ENCODE measurements at regions not wholly inside any gene's neighbourhood (a gene's known extent, or its start where the extent isn't known, plus 50 kb on each side); places are given as distances from the start of the nearest gene placed in this dataset.

- no peaks in the 10 kb centered on the region for H3K36me3 ChIP-seq (replicated peaks in 1 of 2; ENCODE audit: control insufficient read depth in 1 of 2, insufficient read depth in 2 of 2, low read length in 2 of 2)
- no peaks in the 10 kb centered on the region for H4K20me1 ChIP-seq (ENCODE audit: insufficient read depth, low read length)
- peaks cover 2% of the 10 kb centered on the region for H3K4me1 Mint-ChIP-seq
- DNase-seq: no peak
- H2AFZ ChIP-seq (ENCODE audit: insufficient read depth, low read depth, low read length, poor library complexity, severe bottlenecking): no peak overlapping the region
- no peaks in the 10 kb centered on the region for H3K4me1 ChIP-seq (ENCODE audit: control insufficient read depth in 1 of 2, insufficient read depth in 2 of 2, low read length in 2 of 2)
- no peaks in the 10 kb centered on the region for H3K27me3 ChIP-seq (ENCODE audit: control insufficient read depth in 2 of 2, insufficient read depth in 2 of 2, low read length in 2 of 2)
- H3K36me3 Mint-ChIP-seq: no peaks in the 10 kb centered on the region
- H3K4me3 Mint-ChIP-seq: no peak overlapping the region
- H3K27ac Mint-ChIP-seq: no peak overlapping the region
- H3K27me3 Mint-ChIP-seq (ENCODE audit: low read depth in 3 of 3): peaks cover 0 to 2% (median 1%) of the 10 kb centered on the region in 3 donors
- no peak overlapping the region for H3K9ac ChIP-seq (ENCODE audit: insufficient read depth, low read length, poor library complexity, severe bottlenecking)
- H3K79me2 ChIP-seq (ENCODE audit: insufficient read depth, low read length): no peaks in the 10 kb centered on the region
- H3K9me3 Mint-ChIP-seq: no peaks in the 10 kb centered on the region
- intact Hi-C loops (cut with micrococcal nuclease): loop anchor here in 1 of 2 donors (10.0 kb wide), 1 partner anchor 744 kb away; no protein-coding TSS in a partner anchor
- no peaks in the 10 kb centered on the region for H3K9me3 ChIP-seq (replicated peaks in 1 of 2; ENCODE audit: control insufficient read depth in 1 of 2, insufficient read depth in 1 of 2, low read length in 2 of 2)
- no peak for TF ChIP-seq CTCF (IDR thresholded peaks at IDR 0.05)
- H3K27ac ChIP-seq (ENCODE audit: low read depth in 1 of 2, low read length in 2 of 2): no peak overlapping the region
- no peak overlapping the region for H3K4me3 ChIP-seq (replicated peaks in 1 of 3; ENCODE audit: low read depth in 2 of 3, low read length in 3 of 3)
- WGBS (ENCODE audit: insufficient coverage): 98% methylated on average over 5 of the region's 5 CpGs
- no peak overlapping the region for H3K4me2 ChIP-seq (replicated peaks; ENCODE audit: extremely low read depth, low read length, poor library complexity, severe bottlenecking)
These were observed 285.8 kb downstream of the COG6 start for GRCh38 chr13:39941236-39941635.

DNA sequence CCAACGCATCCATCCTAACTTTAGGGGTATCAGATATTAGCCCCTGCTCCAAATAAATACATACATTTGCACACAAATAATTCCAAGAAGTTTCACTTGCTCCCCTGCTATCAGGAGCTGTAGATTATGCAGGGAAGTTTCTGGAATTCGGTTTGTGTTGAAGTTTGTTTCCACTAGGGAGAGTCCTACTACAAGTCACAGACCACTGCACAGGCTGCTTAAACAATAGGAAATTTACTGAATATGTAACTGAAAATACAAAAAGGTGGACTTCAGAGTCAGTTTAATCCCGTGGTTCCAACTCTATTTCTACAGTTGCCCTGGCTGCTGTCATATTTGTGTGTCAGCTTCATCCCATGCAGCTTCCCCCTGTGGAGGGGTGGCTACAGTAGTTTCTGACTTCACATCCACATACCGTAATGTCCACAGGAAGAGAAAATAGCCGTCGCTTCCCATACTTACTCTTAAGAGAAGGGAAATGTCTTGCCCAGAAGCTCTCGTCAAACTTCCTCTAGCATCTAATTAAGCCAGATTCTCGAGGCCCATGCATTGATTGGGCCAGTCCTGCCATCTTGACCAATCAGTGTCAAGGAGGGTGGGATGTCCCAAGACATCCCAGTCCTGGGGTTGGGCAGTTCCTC lies 286.6 kb downstream of the COG6 start:
- no peaks in the 10 kb centered on the region for H4K20me1 ChIP-seq (ENCODE audit: insufficient read depth, low read length)
- H3K4me2 ChIP-seq (replicated peaks; ENCODE audit: extremely low read depth, low read length, poor library complexity, severe bottlenecking): no peak overlapping the region
- no peak overlapping the region for H2AFZ ChIP-seq (ENCODE audit: insufficient read depth, low read depth, low read length, poor library complexity, severe bottlenecking)
- no peaks in the 10 kb centered on the region for H3K9me3 Mint-ChIP-seq
- TF ChIP-seq CTCF (IDR thresholded peaks at IDR 0.05): no peak
- no peak for DNase-seq
- H3K9me3 ChIP-seq (replicated peaks in 1 of 2; ENCODE audit: control insufficient read depth in 1 of 2, insufficient read depth in 1 of 2, low read length in 2 of 2): no peaks in the 10 kb centered on the region
- H3K4me1 ChIP-seq (ENCODE audit: control insufficient read depth in 1 of 2, insufficient read depth in 2 of 2, low read length in 2 of 2): no peaks in the 10 kb centered on the region
- H3K27ac Mint-ChIP-seq: no peak overlapping the region
- no peaks in the 10 kb centered on the region for H3K36me3 ChIP-seq (replicated peaks in 1 of 2; ENCODE audit: control insufficient read depth in 1 of 2, insufficient read depth in 2 of 2, low read length in 2 of 2)
- no peaks in the 10 kb centered on the region for H3K36me3 Mint-ChIP-seq
- peaks cover 2% of the 10 kb centered on the region for H3K4me1 Mint-ChIP-seq
- intact Hi-C loops (cut with micrococcal nuclease): loop anchor here in 1 of 2 donors (10.0 kb wide), 1 partner anchor 743 kb away; no protein-coding TSS in a partner anchor
- no peaks in the 10 kb centered on the region for H3K79me2 ChIP-seq (ENCODE audit: insufficient read depth, low read length)
- no peak overlapping the region for H3K9ac ChIP-seq (ENCODE audit: insufficient read depth, low read length, poor library complexity, severe bottlenecking)
- H3K27ac ChIP-seq (ENCODE audit: low read depth in 1 of 2, low read length in 2 of 2): no peak overlapping the region
- H3K27me3 ChIP-seq (ENCODE audit: control insufficient read depth in 2 of 2, insufficient read depth in 2 of 2, low read length in 2 of 2): no peaks in the 10 kb centered on the region
- no peak overlapping the region for H3K4me3 ChIP-seq (replicated peaks in 1 of 3; ENCODE audit: low read depth in 2 of 3, low read length in 3 of 3)
- no peak overlapping the region for H3K4me3 Mint-ChIP-seq
- peaks cover 0 to 2% (median 1%) of the 10 kb centered on the region in 3 donors for H3K27me3 Mint-ChIP-seq (ENCODE audit: low read depth in 3 of 3)
- no CpG with 5 or more reads among the region's 8 CpGs for WGBS (ENCODE audit: insufficient coverage)
